Activated naive CD4-positive, alpha-beta T cell treated with Interleukin-2 at 50 U/mL for 16 hours (primary cell): ENCODE measurements at regions not wholly inside any gene's neighbourhood (a gene's known extent, or its start where the extent isn't known, plus 50 kb on each side); places are given as distances from the start of the nearest gene placed in this dataset.

ENCODE experiments used
- DNase-seq: peaks from one replicate; pipeline ENCODE4 v3.0.0-alpha.2; 2020

GRCh38 chr11:119488256-119488995, 65.5 kb upstream of the THY1 start:
- no peak for DNase-seq

GRCh38 chr11:119486691-119487259, 63.8 kb upstream of the THY1 start:
- DNase-seq, result no peak

- DNase-seq, result no peak
These were observed 63.0 kb upstream of the THY1 start for GRCh38 chr11:119486016-119486415.

GRCh38 chr11:119484741-119485605, 62.0 kb upstream of the THY1 start:
- DNase-seq, result no peak

- no peak for DNase-seq
These were observed 61.0 kb upstream of the THY1 start for GRCh38 chr11:119483881-119484371.

- DNase-seq, result no peak
These were observed 60.4 kb upstream of the THY1 start for GRCh38 chr11:119483341-119483880.

GRCh38 chr11:119482521-119483011, 59.6 kb upstream of the THY1 start:
- DNase-seq, result no peak

- no peak for DNase-seq
These were observed 58.9 kb upstream of the THY1 start for GRCh38 chr11:119481667-119482400.

GRCh38 chr11:119481021-119481666, 58.2 kb upstream of the THY1 start:
- DNase-seq, result peak; percentile 71

- no peak for DNase-seq
These were observed 57.5 kb upstream of the THY1 start for GRCh38 chr11:119480380-119481020.

- no peak for DNase-seq
These were observed 56.8 kb upstream of the THY1 start for GRCh38 chr11:119479685-119480275.

GRCh38 chr11:119478711-119479285, 55.8 kb upstream of the THY1 start:
- DNase-seq, result no peak

GRCh38 chr11:119476666-119477331, 53.8 kb upstream of the THY1 start:
- DNase-seq, result no peak

- DNase-seq, result no peak
These were observed 53.1 kb upstream of the THY1 start for GRCh38 chr11:119476038-119476437.

GRCh38 chr11:119474682-119475596, 52.0 kb upstream of the THY1 start:
- peak; percentile 58 for DNase-seq

GRCh38 chr11:119473901-119474681, 51.1 kb upstream of the THY1 start:
- no peak for DNase-seq

GRCh38 chr11:119473226-119473625, 50.3 kb upstream of the THY1 start:
- no peak for DNase-seq

- no peak for DNase-seq
These were observed 49.9 kb upstream of the THY1 start for GRCh38 chr11:119472856-119473222.
